Calu3 (cell line): ENCODE measurements at regions not wholly inside any gene's neighbourhood (a gene's known extent, or its start where the extent isn't known, plus 50 kb on each side); places are given as distances from the start of the nearest gene placed in this dataset.

Experiments
- BruUV-seq: library from RNA; stranded (reverse); fragments of 400-500 nt; replicated peaks from 2 replicates; lab custom pipeline; 2021; lab: Mats Ljungman, UMichigan
- CTCF ChIA-PET: fragments of 300-600 bp; sonication (Branson Sonifier 250); formaldehyde crosslinking; loops from one replicate; lab custom pipeline; 2022; ENCODE audit warnings: antibody characterized with exemption; lab: Charles Lee
- DNase-seq: peaks from one replicate; pipeline ENCODE4 v3.0.0; 2022
- H3K27ac Mint-ChIP-seq: one replicate; pipeline ENCODE4 v1.8.0; 2022; ENCODE audit warnings: mixed read lengths; ENCODE audit not compliant: unreplicated experiment
- H3K27me3 Mint-ChIP-seq: one replicate; pipeline ENCODE4 v1.8.0; 2022; ENCODE audit warnings: mixed read lengths; ENCODE audit not compliant: unreplicated experiment
- H3K36me3 Mint-ChIP-seq: one replicate; pipeline ENCODE4 v1.8.0; 2022; ENCODE audit warnings: mild to moderate bottlenecking, moderate library complexity, mixed read lengths; ENCODE audit not compliant: insufficient read depth, unreplicated experiment
- H3K4me1 Mint-ChIP-seq: one replicate; pipeline ENCODE4 v1.8.0; 2022; ENCODE audit warnings: mild to moderate bottlenecking, low read depth, mixed read lengths; ENCODE audit not compliant: unreplicated experiment
- H3K4me3 Mint-ChIP-seq: one replicate; pipeline ENCODE4 v1.8.0; 2022; ENCODE audit warnings: mild to moderate bottlenecking, low read depth, moderate library complexity, mixed read lengths; ENCODE audit not compliant: unreplicated experiment
- H3K9me3 Mint-ChIP-seq: one replicate; pipeline ENCODE4 v1.8.0; 2022; ENCODE audit warnings: low read depth, mixed read lengths; ENCODE audit not compliant: unreplicated experiment
- CTCF ChIP-seq: fragments of 200-600 bp; IDR thresholded peaks from one replicate; pipeline ENCODE4 v1.8.0; 2022; ENCODE audit warnings: antibody characterized with exemption; ENCODE audit not compliant: unreplicated experiment
- intact Hi-C: fragments of 100-400 bp; cut with micrococcal nuclease; formaldehyde crosslinking; loops from one replicate; pipeline ENCODE4 v1.10.0; 2022; ENCODE audit not compliant: unreplicated experiment

- no peaks in the 10 kb centered on the region for H3K27me3 Mint-ChIP-seq
- BruUV-seq: no TSS peak
- no peak overlapping the region for H3K4me3 Mint-ChIP-seq
- intact Hi-C loops: loop anchor here (2.0 to 5.0 kb wide), 2 partner anchors 34 to 71 kb away; no protein-coding TSS in a partner anchor
- CTCF ChIA-PET: no interaction called here
- no peak for TF ChIP-seq CTCF
- no peaks in the 10 kb centered on the region for H3K9me3 Mint-ChIP-seq
- peaks cover 8% of the 10 kb centered on the region for H3K36me3 Mint-ChIP-seq
- H3K4me1 Mint-ChIP-seq: peaks cover 76% of the 10 kb centered on the region
- no peak for DNase-seq
- peak overlapping the region; percentile 98 for H3K27ac Mint-ChIP-seq
Observed at GRCh38 chr14:32007755-32008362, 69.2 kb upstream of the ARHGAP5 start.

- CTCF ChIA-PET: no interaction called here
- Mint-ChIP-seq H3K36me3 (peaks cover 8% of the 10 kb centered on the region), H3K27me3 (no peaks in the 10 kb centered on the region), H3K9me3 (no peaks in the 10 kb centered on the region), H3K4me1 (peaks cover 78% of the 10 kb centered on the region), H3K4me3 (no peak overlapping the region), H3K27ac (peak overlapping the region; percentile 98)
- no peak for TF ChIP-seq CTCF
- no TSS peak for BruUV-seq
- DNase-seq: no peak
- intact Hi-C loops: loop anchor here (5.0 kb wide), 1 partner anchor 34 kb away; no protein-coding TSS in a partner anchor
Observed at GRCh38 chr14:32008602-32009193, 68.4 kb upstream of the ARHGAP5 start.

GRCh38 chr14:32009221-32009975, 67.7 kb upstream of the ARHGAP5 start:
- Mint-ChIP-seq H3K27me3 (no peaks in the 10 kb centered on the region), H3K36me3 (peaks cover 8% of the 10 kb centered on the region), H3K27ac (peak overlapping the region; percentile 8), H3K9me3 (no peaks in the 10 kb centered on the region), H3K4me1 (peaks cover 76% of the 10 kb centered on the region), H3K4me3 (no peak overlapping the region)
- no TSS peak for BruUV-seq
- TF ChIP-seq CTCF: no peak
- CTCF ChIA-PET: no interaction called here
- DNase-seq: no peak
- intact Hi-C loops: loop anchor here (5.0 kb wide), 1 partner anchor 33 kb away; no protein-coding TSS in a partner anchor

GRCh38 chr14:32009976-32010581, 67.0 kb upstream of the ARHGAP5 start:
- no peaks in the 10 kb centered on the region for H3K9me3 Mint-ChIP-seq
- no peaks in the 10 kb centered on the region for H3K27me3 Mint-ChIP-seq
- no peak for TF ChIP-seq CTCF
- peaks cover 8% of the 10 kb centered on the region for H3K36me3 Mint-ChIP-seq
- H3K4me3 Mint-ChIP-seq: no peak overlapping the region
- no peak for DNase-seq
- CTCF ChIA-PET: interaction anchor here (0.6 to 1.2 kb wide), 3 partner anchors 17 to 21 kb away, joined by 3 read pairs; no protein-coding TSS in a partner anchor
- intact Hi-C loops: loop anchor here (5.0 kb wide), 1 partner anchor 32 kb away; no protein-coding TSS in a partner anchor
- H3K27ac Mint-ChIP-seq: peak overlapping the region; percentile 7
- H3K4me1 Mint-ChIP-seq: peaks cover 69% of the 10 kb centered on the region
- BruUV-seq: no TSS peak
